ENCODE measurements at regions not wholly inside any gene's neighbourhood (a gene's known extent, or its start where the extent isn't known, plus 50 kb on each side); places are given as distances from the start of the nearest gene placed in this dataset.

GRCh38 chr15:47473832-47474231 lies 243.5 kb upstream of the SEMA6D start:
- TF ChIP-seq YY1 (IDR thresholded peaks at IDR 0.05; ENCODE audit: low read depth) (no peak), REST (IDR thresholded peaks at IDR 0.05; ENCODE audit: low read depth) (no peak), CREB1 (IDR thresholded peaks at IDR 0.05; ENCODE audit: low read depth) (no peak), CEBPB (IDR thresholded peaks at IDR 0.05) (no peak), EGR1 (IDR thresholded peaks at IDR 0.05) (no peak), MAX (IDR thresholded peaks at IDR 0.05) (no peak), EP300 (IDR thresholded peaks at IDR 0.05; ENCODE audit: borderline replicate concordance) (no peak), FOXM1 (IDR thresholded peaks at IDR 0.05; ENCODE audit: borderline replicate concordance, low read depth) (no peak), ZBTB7A (IDR thresholded peaks at IDR 0.05; ENCODE audit: low read depth) (no peak), TCF12 (IDR thresholded peaks at IDR 0.05; ENCODE audit: low read depth) (no peak)

DNA sequence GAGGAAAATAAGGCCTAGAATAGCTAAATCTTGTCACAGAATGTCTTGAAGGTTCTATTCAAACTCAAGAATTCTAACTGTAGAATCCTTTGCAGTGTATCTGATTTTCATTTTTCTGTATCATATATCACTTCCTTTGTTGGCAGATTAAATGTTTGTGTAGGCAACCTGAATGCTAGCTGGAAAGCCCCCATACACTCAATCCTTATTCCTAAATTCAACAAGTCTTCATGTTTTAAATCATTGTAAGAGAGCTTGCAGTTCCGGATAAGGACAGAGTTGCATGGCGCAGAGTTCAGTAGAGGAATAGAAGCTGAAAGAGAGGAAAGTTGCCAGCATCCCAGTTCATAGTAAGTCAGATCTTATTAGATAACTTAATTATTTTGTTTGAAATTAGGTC lies 242.0 kb upstream of the SEMA6D start:
- TF ChIP-seq CREB1 (IDR thresholded peaks at IDR 0.05; ENCODE audit: low read depth): no peak
- TF ChIP-seq TEAD4 (IDR thresholded peaks at IDR 0.05): no peak
- no peak for TF ChIP-seq RAD21 (IDR thresholded peaks at IDR 0.05; ENCODE audit: low read depth)

GRCh38 chr15:47477341-47477740 lies 240.0 kb upstream of the SEMA6D start:
- TF ChIP-seq REST (IDR thresholded peaks at IDR 0.05; ENCODE audit: low read depth): no peak
- TF ChIP-seq TCF12 (IDR thresholded peaks at IDR 0.05; ENCODE audit: low read depth): no peak
- TF ChIP-seq ZBTB7A (IDR thresholded peaks at IDR 0.05; ENCODE audit: low read depth): no peak
- no peak for TF ChIP-seq TAF1 (IDR thresholded peaks at IDR 0.05; ENCODE audit: low read depth)
- TF ChIP-seq CREB1 (IDR thresholded peaks at IDR 0.05; ENCODE audit: low read depth): no peak
- no peak for TF ChIP-seq TEAD4 (IDR thresholded peaks at IDR 0.05)
- no peak for TF ChIP-seq USF1 (IDR thresholded peaks at IDR 0.05)
- no peak for TF ChIP-seq CEBPB (IDR thresholded peaks at IDR 0.05)
- TF ChIP-seq FOXM1 (IDR thresholded peaks at IDR 0.05; ENCODE audit: borderline replicate concordance, low read depth): no peak
- TF ChIP-seq YY1 (IDR thresholded peaks at IDR 0.05; ENCODE audit: low read depth): no peak
- TF ChIP-seq RAD21 (IDR thresholded peaks at IDR 0.05; ENCODE audit: low read depth): no peak
- TF ChIP-seq EP300 (IDR thresholded peaks at IDR 0.05; ENCODE audit: borderline replicate concordance): no peak
- no peak for TF ChIP-seq NFIC (IDR thresholded peaks at IDR 0.05)

DNA sequence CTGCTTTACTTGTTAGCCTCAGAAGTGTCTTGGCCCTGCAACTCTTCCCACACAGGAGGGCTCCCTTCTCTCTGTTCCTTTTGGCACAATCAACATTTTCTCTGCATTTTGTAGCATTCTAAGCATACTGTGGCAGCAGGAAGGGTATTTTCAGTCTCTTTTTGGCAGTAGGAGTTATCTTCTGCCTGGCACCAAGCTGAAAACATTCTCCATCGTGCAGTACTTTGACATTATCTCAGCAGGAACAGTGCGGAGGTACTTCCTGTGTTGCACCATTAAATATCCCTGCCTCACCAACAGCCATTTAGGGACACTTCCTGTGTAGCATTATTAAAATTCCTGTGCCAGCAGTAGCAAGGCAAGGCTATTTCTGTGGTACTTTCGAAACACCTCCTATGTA lies 233.2 kb upstream of the SEMA6D start:
- no peak for TF ChIP-seq TAF1 (IDR thresholded peaks at IDR 0.05; ENCODE audit: low read depth)

GRCh38 chr15:47484997-47485396 lies 232.3 kb upstream of the SEMA6D start:
- TF ChIP-seq TAF1 (IDR thresholded peaks at IDR 0.05; ENCODE audit: low read depth): no peak
- TF ChIP-seq FOXM1 (IDR thresholded peaks at IDR 0.05; ENCODE audit: borderline replicate concordance, low read depth): no peak
- TF ChIP-seq TCF12 (IDR thresholded peaks at IDR 0.05; ENCODE audit: low read depth): no peak

DNA sequence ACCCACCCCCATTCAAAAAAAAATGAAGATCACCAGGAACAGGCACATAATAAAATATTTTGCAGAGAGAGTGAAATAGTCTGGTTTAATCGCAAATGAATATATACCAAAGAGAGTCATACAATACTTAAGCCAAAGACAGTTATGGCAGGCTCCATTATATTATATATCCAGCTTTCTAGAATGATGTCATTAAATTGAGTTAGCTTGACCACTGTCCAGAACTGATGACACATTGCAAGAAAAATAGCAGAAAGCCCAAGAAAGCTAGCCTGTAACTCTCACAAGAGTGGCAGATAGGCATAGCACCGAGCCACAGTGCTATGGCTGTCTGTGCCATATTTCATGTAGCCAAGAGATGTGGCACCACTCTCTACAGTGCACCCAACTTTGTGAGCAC lies 231.9 kb upstream of the SEMA6D start:
- no peak for TF ChIP-seq FOXM1 (IDR thresholded peaks at IDR 0.05; ENCODE audit: borderline replicate concordance, low read depth)
- no peak for TF ChIP-seq TAF1 (IDR thresholded peaks at IDR 0.05; ENCODE audit: low read depth)
- TF ChIP-seq CEBPB (IDR thresholded peaks at IDR 0.05): no peak
- no peak for TF ChIP-seq REST (IDR thresholded peaks at IDR 0.05; ENCODE audit: low read depth)
- TF ChIP-seq YY1 (IDR thresholded peaks at IDR 0.05; ENCODE audit: low read depth): no peak
- TF ChIP-seq TCF12 (IDR thresholded peaks at IDR 0.05; ENCODE audit: low read depth): no peak
- no peak for TF ChIP-seq CREB1 (IDR thresholded peaks at IDR 0.05; ENCODE audit: low read depth)
- no peak for TF ChIP-seq EP300 (IDR thresholded peaks at IDR 0.05; ENCODE audit: borderline replicate concordance)
- TF ChIP-seq RAD21 (IDR thresholded peaks at IDR 0.05; ENCODE audit: low read depth): no peak
- TF ChIP-seq NFIC (IDR thresholded peaks at IDR 0.05): no peak
- no peak for TF ChIP-seq TEAD4 (IDR thresholded peaks at IDR 0.05)
